H1 (cell line): ENCODE measurements at regions not wholly inside any gene's neighbourhood (a gene's known extent, or its start where the extent isn't known, plus 50 kb on each side); places are given as distances from the start of the nearest gene placed in this dataset.

ENCODE experiments used
- CTCF ChIA-PET: fragments of 300-600 bp; sonication (Branson Sonifier 250); formaldehyde crosslinking; loops from one replicate; lab custom pipeline; 2021; ENCODE audit not compliant: partially characterized antibody; lab: Charles Lee
- POLR2A ChIA-PET: fragments of 300-600 bp; sonication (Branson Sonifier 250); formaldehyde crosslinking; loops from one replicate; lab custom pipeline; 2021; ENCODE audit warnings: inconsistent platforms; ENCODE audit not compliant: partially characterized antibody; lab: Charles Lee
- DNase-seq, 2 experiments: peaks; one replicate each; pipeline versions ENCODE4 v3.0.0 to v3.0.0-alpha.2; 2010 to 2022; ENCODE audit warnings: low spot score in 2 of 2, low read depth in 1 of 2, mixed read lengths in 1 of 2
- FAIRE-seq: peaks from 2 replicates; lab custom pipeline; 2011; peaks lifted over from hg19 to GRCh38; lab: Jason Lieb, UNC
- H2AFZ ChIP-seq: 2 replicates; pipeline ENCODE4 v1.8.1; 2012; ENCODE audit warnings: low read length, inconsistent platforms
- H2AK5ac ChIP-seq: 2 replicates; pipeline ENCODE4 v1.6.1; 2013; ENCODE audit warnings: low read depth, low read length
- H2BK120ac ChIP-seq: replicated peaks from 2 replicates; pipeline ENCODE3; 2013; ENCODE audit warnings: low read depth, low read length, inconsistent platforms
- H2BK12ac ChIP-seq: 2 replicates; pipeline ENCODE4 v1.6.1; 2013; ENCODE audit warnings: low read depth, low read length
- H2BK15ac ChIP-seq: 2 replicates; pipeline ENCODE4 v1.6.1; 2013; ENCODE audit warnings: low read length
- H2BK20ac ChIP-seq: 2 replicates; pipeline ENCODE4 v1.6.1; 2013; ENCODE audit warnings: low read length
- H2BK5ac ChIP-seq: 2 replicates; pipeline ENCODE4 v1.6.1; 2013; ENCODE audit warnings: low read depth, low read length
- H3K14ac ChIP-seq: 2 replicates; pipeline ENCODE4 v1.6.1; 2013; ENCODE audit warnings: inconsistent platforms; ENCODE audit not compliant: insufficient read length
- H3K18ac ChIP-seq: 2 replicates; pipeline ENCODE4 v1.6.1; 2013; ENCODE audit warnings: low read length; ENCODE audit errors: extremely low read depth
- H3K23ac ChIP-seq: 2 replicates; pipeline ENCODE4 v1.6.1; 2013; ENCODE audit warnings: inconsistent platforms; ENCODE audit not compliant: insufficient read length
- H3K23me2 ChIP-seq: 2 replicates; pipeline ENCODE4 v1.6.1; 2013; ENCODE audit warnings: low read depth, low read length
- H3K27ac ChIP-seq: 2 replicates; pipeline ENCODE4 v1.6.1; 2011; ENCODE audit warnings: low read depth, low read length, inconsistent platforms
- H3K27me3 ChIP-seq, 4 experiments: replicated peaks in 1 of 4; 1 replicate in 1 of 4; 2 replicates in 3 of 4; pipeline versions ENCODE4 v1.6.1 to v1.8.1; 2011 to 2013; ENCODE audit warnings: low read length in 3 of 4, mild to moderate bottlenecking in 3 of 4, inconsistent platforms in 2 of 4, mixed read lengths in 2 of 4, moderate library complexity in 1 of 4; ENCODE audit not compliant: control insufficient read depth in 3 of 4, insufficient read depth in 3 of 4; ENCODE audit errors: extremely low read depth in 1 of 4
- H3K36me3 ChIP-seq, 4 experiments: 2 replicates each; pipeline versions ENCODE4 v1.6.1 to v1.8.1; 2011 to 2013; ENCODE audit warnings: mild to moderate bottlenecking in 4 of 4, low read length in 3 of 4, moderate library complexity in 2 of 4, control low read depth in 1 of 4, inconsistent platforms in 1 of 4; ENCODE audit not compliant: insufficient read depth in 4 of 4, control insufficient read depth in 2 of 4
- H3K4ac ChIP-seq: replicated peaks from 2 replicates; pipeline ENCODE3; 2013; ENCODE audit warnings: low read length, low read depth, mixed read lengths, inconsistent platforms; ENCODE audit not compliant: insufficient read length
- H3K4me1 ChIP-seq, 4 experiments: replicated peaks in 1 of 4; 1 replicate in 1 of 4; 2 replicates in 3 of 4; pipeline versions ENCODE4 v1.6.1 to v1.8.1; 2011 to 2013; ENCODE audit warnings: low read length in 3 of 4, inconsistent platforms in 2 of 4, mixed read lengths in 1 of 4; ENCODE audit not compliant: insufficient read depth in 4 of 4, control insufficient read depth in 3 of 4
- H3K4me2 ChIP-seq, 2 experiments: 2 replicates each; pipeline versions ENCODE4 v1.6.1 to v1.8.1; 2011 to 2013; ENCODE audit warnings: low read depth in 2 of 2, low read length in 2 of 2, control low read depth in 1 of 2, inconsistent platforms in 1 of 2, mild to moderate bottlenecking in 1 of 2; ENCODE audit not compliant: insufficient read depth in 1 of 2
- H3K4me3 ChIP-seq, 4 experiments: fragments of 200-600, 300-600 bp in 1 of 4; sonication (generic), shearing (Covaris generic), sonication (Bioruptor Twin) in 1 of 4; 2 replicates each; pipeline versions ENCODE4 v1.5.1 to v1.8.1; 2011 to 2016; ENCODE audit warnings: low read length in 4 of 4, low read depth in 3 of 4, control low read depth in 2 of 4, inconsistent platforms in 2 of 4, mild to moderate bottlenecking in 2 of 4, mixed read lengths in 1 of 4, moderate library complexity in 1 of 4; ENCODE audit not compliant: insufficient read depth in 2 of 4; ENCODE audit errors: extremely low read depth in 1 of 4
- H3K56ac ChIP-seq: replicated peaks from 2 replicates; pipeline ENCODE3; 2013; ENCODE audit warnings: low read depth, mild to moderate bottlenecking, mixed read lengths, low read length, inconsistent platforms; ENCODE audit not compliant: insufficient read length
- H3K79me1 ChIP-seq: 2 replicates; pipeline ENCODE4 v1.6.1; 2013; ENCODE audit warnings: low read depth, low read length, control low read depth
- H3K79me2 ChIP-seq, 2 experiments: 2 replicates each; pipeline versions ENCODE4 v1.6.1 to v1.8.1; 2012 to 2013; ENCODE audit warnings: low read length in 2 of 2, mild to moderate bottlenecking in 2 of 2, inconsistent platforms in 1 of 2; ENCODE audit not compliant: insufficient read depth in 2 of 2, control insufficient read depth in 1 of 2
- H3K9ac ChIP-seq, 4 experiments: replicated peaks in 1 of 4; 1 replicate in 1 of 4; 2 replicates in 3 of 4; pipeline versions ENCODE4 v1.6.1 to v1.8.1; 2011 to 2013; ENCODE audit warnings: low read depth in 3 of 4, low read length in 3 of 4, control low read depth in 2 of 4, mild to moderate bottlenecking in 2 of 4, moderate library complexity in 2 of 4, inconsistent platforms in 1 of 4; ENCODE audit errors: extremely low read depth in 1 of 4
- H3K9me3 ChIP-seq, 2 experiments: 2 replicates each; pipeline versions ENCODE4 v1.6.1 to v1.8.1; 2012 to 2013; ENCODE audit warnings: mild to moderate bottlenecking in 2 of 2, moderate library complexity in 2 of 2, control low read depth in 1 of 2, inconsistent platforms in 1 of 2, low read depth in 1 of 2, low read length in 1 of 2, mixed read lengths in 1 of 2; ENCODE audit not compliant: insufficient read depth in 2 of 2
- H4K20me1 ChIP-seq, 2 experiments: replicated peaks in 1 of 2; 2 replicates each; pipeline versions ENCODE3 to v1.8.1; 2011 to 2013; ENCODE audit warnings: inconsistent platforms in 2 of 2, low read length in 2 of 2, mild to moderate bottlenecking in 1 of 2; ENCODE audit not compliant: insufficient read depth in 2 of 2, control insufficient read depth in 1 of 2
- H4K5ac ChIP-seq: 2 replicates; pipeline ENCODE4 v1.6.1; 2013; ENCODE audit warnings: low read length, low read depth, mixed read lengths, inconsistent platforms; ENCODE audit not compliant: insufficient read length
- H4K8ac ChIP-seq: 2 replicates; pipeline ENCODE4 v1.8.0; 2013; ENCODE audit warnings: mild to moderate bottlenecking, moderate library complexity, low read length, inconsistent platforms; ENCODE audit not compliant: insufficient read depth; ENCODE audit errors: extremely low read depth
- H4K91ac ChIP-seq: replicated peaks from 2 replicates; pipeline ENCODE3; 2013; ENCODE audit warnings: low read length, mixed read lengths, inconsistent platforms; ENCODE audit not compliant: insufficient read length
- BCL11A ChIP-seq, 2 experiments: IDR thresholded peaks; one replicate each; pipeline ENCODE4 v1.6.1; 2011; ENCODE audit warnings: low read depth in 2 of 2, low read length in 2 of 2, mild to moderate bottlenecking in 2 of 2
- BRCA1 ChIP-seq: IDR thresholded peaks from 2 replicates; pipeline ENCODE4 v1.6.1; 2012; ENCODE audit warnings: low read depth, low read length, improper control_type of control experiment
- CHD2 ChIP-seq: IDR thresholded peaks from 2 replicates; pipeline ENCODE4 v1.6.1; 2012; ENCODE audit warnings: low read length, improper control_type of control experiment
- HDAC2 ChIP-seq, 2 experiments: fragments of 300-600 bp in 1 of 2; sonication (generic) in 1 of 2; IDR thresholded peaks; 2 replicates each; pipeline ENCODE4 v1.6.1; 2011 to 2012; ENCODE audit warnings: low read depth in 2 of 2, low read length in 2 of 2, mild to moderate bottlenecking in 2 of 2, moderate library complexity in 2 of 2, borderline replicate concordance in 1 of 2, inconsistent platforms in 1 of 2
- NRF1 ChIP-seq: IDR thresholded peaks from 2 replicates; pipeline ENCODE4 v1.6.1; 2011; ENCODE audit warnings: mild to moderate bottlenecking, low read depth, low read length, improper control_type of control experiment
- POU5F1 ChIP-seq: IDR thresholded peaks from 2 replicates; pipeline ENCODE4 v1.6.1; 2011; ENCODE audit warnings: low read depth, mild to moderate bottlenecking, low read length, moderate library complexity
- SP2 ChIP-seq: IDR thresholded peaks from 2 replicates; pipeline ENCODE4 v1.6.1; 2012; ENCODE audit warnings: mild to moderate bottlenecking, low read length, inconsistent platforms
- SP4 ChIP-seq: IDR thresholded peaks from 2 replicates; pipeline ENCODE4 v1.6.1; 2012; ENCODE audit warnings: low read length, inconsistent platforms
- SRF ChIP-seq: IDR thresholded peaks from 2 replicates; pipeline ENCODE4 v1.6.1; 2011; ENCODE audit warnings: mild to moderate bottlenecking, low read depth, low read length, moderate library complexity
- TAF7 ChIP-seq: optimal IDR thresholded peaks from 2 replicates; pipeline ENCODE3; 2011; ENCODE audit warnings: low read depth, mild to moderate bottlenecking, inconsistent platforms, low read length, moderate library complexity, borderline replicate concordance
- TBP ChIP-seq: IDR thresholded peaks from 2 replicates; pipeline ENCODE4 v1.6.1; 2011; ENCODE audit warnings: low read depth, low read length, improper control_type of control experiment
- TEAD4 ChIP-seq: IDR thresholded peaks from 2 replicates; pipeline ENCODE4 v1.6.1; 2012; ENCODE audit warnings: low read depth, low read length, inconsistent platforms, mixed read lengths
- WGBS, 2 experiments: shearing (Covaris generic) in 1 of 2; methylation state at CpG; one replicate each; pipeline versions ENCODE4 v1.1.6 to v1.1.7; 2013 to 2015; ENCODE audit warnings: low lambda C conversion rate in 2 of 2, mixed read lengths in 2 of 2, inconsistent platforms in 1 of 2, low coverage in 1 of 2, missing lambda C conversion rate in 1 of 2; ENCODE audit not compliant: insufficient replicate concordance in 2 of 2, insufficient coverage in 1 of 2, insufficient read length in 1 of 2; ENCODE audit errors: extremely low coverage in 1 of 2, missing lambda C conversion rate in 1 of 2; 5-methylcytosine and 5-hydroxymethylcytosine counted together

DNA sequence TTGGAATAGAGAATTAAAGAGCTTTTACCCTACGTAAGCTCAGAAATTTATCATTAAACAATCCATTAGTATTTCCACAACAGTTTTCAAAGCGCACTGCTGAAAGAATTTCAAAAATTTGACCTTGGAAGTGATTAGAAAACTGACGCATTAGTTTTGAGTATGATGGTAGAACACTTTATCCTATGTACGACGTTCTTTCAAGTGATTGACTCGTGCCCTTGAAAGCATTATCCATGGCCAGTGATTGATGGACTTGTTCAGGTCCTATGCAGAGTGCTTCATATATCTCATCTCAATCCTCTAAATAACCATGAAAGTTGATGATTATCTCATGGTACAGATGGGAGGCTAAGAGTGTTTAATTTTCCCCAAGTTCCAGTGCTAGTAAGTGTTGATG lies 697.2 kb downstream of the USP25 start:
- 92% methylated on average over 6 of the region's 6 CpGs; no CpG with 5 or more reads in 1 of the 2 experiments for WGBS, 2 experiments
- no peak overlapping the region for H3K9ac ChIP-seq
- H3K18ac ChIP-seq = no peak overlapping the region
- H3K14ac ChIP-seq = no peak overlapping the region
- no peaks in the 10 kb centered on the region for H3K36me3 ChIP-seq
- POLR2A ChIA-PET = no interaction called here
- H4K20me1 ChIP-seq = no peaks in the 10 kb centered on the region
- H4K91ac ChIP-seq = no peak overlapping the region
- H3K9me3 ChIP-seq = no peaks in the 10 kb centered on the region
- H3K4me1 ChIP-seq = no peaks in the 10 kb centered on the region
- no peak overlapping the region for H2BK15ac ChIP-seq
- no peaks in the 10 kb centered on the region for H3K23me2 ChIP-seq
- no peaks in the 10 kb centered on the region for H3K79me1 ChIP-seq
- DNase-seq (no peak), FAIRE-seq (no peak)
- H3K27ac ChIP-seq = no peak overlapping the region
- CTCF ChIA-PET = interaction anchor here (1.0 kb wide), 1 partner anchor 24 kb away, joined by 3 read pairs; no protein-coding TSS in a partner anchor
- no peak overlapping the region for H2BK5ac ChIP-seq
- no peak for TF ChIP-seq BCL11A (IDR thresholded peaks at IDR 0.05; ENCODE audit: low read depth in 2 of 2, low read length in 2 of 2)
- TF ChIP-seq SRF = no peak
- no peak for TF ChIP-seq HDAC2 (IDR thresholded peaks at IDR 0.05; ENCODE audit: borderline replicate concordance in 1 of 2, low read depth in 2 of 2, low read length in 2 of 2)
- TF ChIP-seq TEAD4 = no peak
- no peak for TF ChIP-seq SP2
- TF ChIP-seq BRCA1 = no peak
- no peak for TF ChIP-seq TAF7
- no peak for TF ChIP-seq CHD2
- TF ChIP-seq TBP = no peak
- no peak for TF ChIP-seq POU5F1
- no peak for TF ChIP-seq SP4
- no peak for TF ChIP-seq NRF1
- no peak overlapping the region for H2BK120ac ChIP-seq
- no peak overlapping the region for H3K4me3 ChIP-seq
- no peak overlapping the region for H2AK5ac ChIP-seq
- no peak overlapping the region for H3K4me2 ChIP-seq
- no peak overlapping the region for H4K5ac ChIP-seq
- no peak overlapping the region for H3K56ac ChIP-seq
- no peak overlapping the region for H2BK20ac ChIP-seq
- no peak overlapping the region for H4K8ac ChIP-seq
- no peak overlapping the region for H2BK12ac ChIP-seq
- no peak overlapping the region for H2AFZ ChIP-seq
- H3K4ac ChIP-seq = no peak overlapping the region
- H3K79me2 ChIP-seq = no peaks in the 10 kb centered on the region
- H3K27me3 ChIP-seq = no peaks in the 10 kb centered on the region
- H3K23ac ChIP-seq = no peak overlapping the region
